ENCODE measurements at regions not wholly inside any gene's neighbourhood (a gene's known extent, or its start where the extent isn't known, plus 50 kb on each side); places are given as distances from the start of the nearest gene placed in this dataset.

- TF ChIP-seq CTCF (IDR thresholded peaks at IDR 0.05; ENCODE audit: insufficient read depth, low read depth, low read length) (no peak), EZH2 (IDR thresholded peaks at IDR 0.05; ENCODE audit: insufficient read depth, low read length) (no peak)
Observed at GRCh38 chr14:106631879-106632278, 1105.5 kb downstream of the TMEM121 start.
